H1 (cell line): ENCODE measurements at regions not wholly inside any gene's neighbourhood (a gene's known extent, or its start where the extent isn't known, plus 50 kb on each side); places are given as distances from the start of the nearest gene placed in this dataset.

Source experiments
- CTCF ChIA-PET: fragments of 300-600 bp; sonication (Branson Sonifier 250); formaldehyde crosslinking; loops from one replicate; lab custom pipeline; 2021; ENCODE audit not compliant: partially characterized antibody; lab: Charles Lee
- POLR2A ChIA-PET: fragments of 300-600 bp; sonication (Branson Sonifier 250); formaldehyde crosslinking; loops from one replicate; lab custom pipeline; 2021; ENCODE audit warnings: inconsistent platforms; ENCODE audit not compliant: partially characterized antibody; lab: Charles Lee
- DNase-seq, 2 experiments: peaks; one replicate each; pipeline versions ENCODE4 v3.0.0 to v3.0.0-alpha.2; 2010 to 2022; ENCODE audit warnings: low spot score in 2 of 2, low read depth in 1 of 2, mixed read lengths in 1 of 2
- FAIRE-seq: peaks from 2 replicates; lab custom pipeline; 2011; peaks lifted over from hg19 to GRCh38; lab: Jason Lieb, UNC
- H2AFZ ChIP-seq: 2 replicates; pipeline ENCODE4 v1.8.1; 2012; ENCODE audit warnings: low read length, inconsistent platforms
- H2AK5ac ChIP-seq: 2 replicates; pipeline ENCODE4 v1.6.1; 2013; ENCODE audit warnings: low read depth, low read length
- H2BK120ac ChIP-seq: replicated peaks from 2 replicates; pipeline ENCODE3; 2013; ENCODE audit warnings: low read depth, low read length, inconsistent platforms
- H2BK12ac ChIP-seq: 2 replicates; pipeline ENCODE4 v1.6.1; 2013; ENCODE audit warnings: low read depth, low read length
- H2BK15ac ChIP-seq: 2 replicates; pipeline ENCODE4 v1.6.1; 2013; ENCODE audit warnings: low read length
- H2BK20ac ChIP-seq: 2 replicates; pipeline ENCODE4 v1.6.1; 2013; ENCODE audit warnings: low read length
- H2BK5ac ChIP-seq: 2 replicates; pipeline ENCODE4 v1.6.1; 2013; ENCODE audit warnings: low read depth, low read length
- H3K14ac ChIP-seq: 2 replicates; pipeline ENCODE4 v1.6.1; 2013; ENCODE audit warnings: inconsistent platforms; ENCODE audit not compliant: insufficient read length
- H3K18ac ChIP-seq: 2 replicates; pipeline ENCODE4 v1.6.1; 2013; ENCODE audit warnings: low read length; ENCODE audit errors: extremely low read depth
- H3K23ac ChIP-seq: 2 replicates; pipeline ENCODE4 v1.6.1; 2013; ENCODE audit warnings: inconsistent platforms; ENCODE audit not compliant: insufficient read length
- H3K23me2 ChIP-seq: 2 replicates; pipeline ENCODE4 v1.6.1; 2013; ENCODE audit warnings: low read depth, low read length
- H3K27ac ChIP-seq: 2 replicates; pipeline ENCODE4 v1.6.1; 2011; ENCODE audit warnings: low read depth, low read length, inconsistent platforms
- H3K27me3 ChIP-seq, 4 experiments: replicated peaks in 1 of 4; 1 replicate in 1 of 4; 2 replicates in 3 of 4; pipeline versions ENCODE4 v1.6.1 to v1.8.1; 2011 to 2013; ENCODE audit warnings: low read length in 3 of 4, mild to moderate bottlenecking in 3 of 4, inconsistent platforms in 2 of 4, mixed read lengths in 2 of 4, moderate library complexity in 1 of 4; ENCODE audit not compliant: control insufficient read depth in 3 of 4, insufficient read depth in 3 of 4; ENCODE audit errors: extremely low read depth in 1 of 4
- H3K36me3 ChIP-seq, 4 experiments: 2 replicates each; pipeline versions ENCODE4 v1.6.1 to v1.8.1; 2011 to 2013; ENCODE audit warnings: mild to moderate bottlenecking in 4 of 4, low read length in 3 of 4, moderate library complexity in 2 of 4, control low read depth in 1 of 4, inconsistent platforms in 1 of 4; ENCODE audit not compliant: insufficient read depth in 4 of 4, control insufficient read depth in 2 of 4
- H3K4ac ChIP-seq: replicated peaks from 2 replicates; pipeline ENCODE3; 2013; ENCODE audit warnings: low read length, low read depth, mixed read lengths, inconsistent platforms; ENCODE audit not compliant: insufficient read length
- H3K4me1 ChIP-seq, 4 experiments: replicated peaks in 1 of 4; 1 replicate in 1 of 4; 2 replicates in 3 of 4; pipeline versions ENCODE4 v1.6.1 to v1.8.1; 2011 to 2013; ENCODE audit warnings: low read length in 3 of 4, inconsistent platforms in 2 of 4, mixed read lengths in 1 of 4; ENCODE audit not compliant: insufficient read depth in 4 of 4, control insufficient read depth in 3 of 4
- H3K4me2 ChIP-seq, 2 experiments: 2 replicates each; pipeline versions ENCODE4 v1.6.1 to v1.8.1; 2011 to 2013; ENCODE audit warnings: low read depth in 2 of 2, low read length in 2 of 2, control low read depth in 1 of 2, inconsistent platforms in 1 of 2, mild to moderate bottlenecking in 1 of 2; ENCODE audit not compliant: insufficient read depth in 1 of 2
- H3K4me3 ChIP-seq, 4 experiments: fragments of 200-600, 300-600 bp in 1 of 4; sonication (generic), shearing (Covaris generic), sonication (Bioruptor Twin) in 1 of 4; 2 replicates each; pipeline versions ENCODE4 v1.5.1 to v1.8.1; 2011 to 2016; ENCODE audit warnings: low read length in 4 of 4, low read depth in 3 of 4, control low read depth in 2 of 4, inconsistent platforms in 2 of 4, mild to moderate bottlenecking in 2 of 4, mixed read lengths in 1 of 4, moderate library complexity in 1 of 4; ENCODE audit not compliant: insufficient read depth in 2 of 4; ENCODE audit errors: extremely low read depth in 1 of 4
- H3K56ac ChIP-seq: replicated peaks from 2 replicates; pipeline ENCODE3; 2013; ENCODE audit warnings: low read depth, mild to moderate bottlenecking, mixed read lengths, low read length, inconsistent platforms; ENCODE audit not compliant: insufficient read length
- H3K79me1 ChIP-seq: 2 replicates; pipeline ENCODE4 v1.6.1; 2013; ENCODE audit warnings: low read depth, low read length, control low read depth
- H3K79me2 ChIP-seq, 2 experiments: 2 replicates each; pipeline versions ENCODE4 v1.6.1 to v1.8.1; 2012 to 2013; ENCODE audit warnings: low read length in 2 of 2, mild to moderate bottlenecking in 2 of 2, inconsistent platforms in 1 of 2; ENCODE audit not compliant: insufficient read depth in 2 of 2, control insufficient read depth in 1 of 2
- H3K9ac ChIP-seq, 4 experiments: replicated peaks in 1 of 4; 1 replicate in 1 of 4; 2 replicates in 3 of 4; pipeline versions ENCODE4 v1.6.1 to v1.8.1; 2011 to 2013; ENCODE audit warnings: low read depth in 3 of 4, low read length in 3 of 4, control low read depth in 2 of 4, mild to moderate bottlenecking in 2 of 4, moderate library complexity in 2 of 4, inconsistent platforms in 1 of 4; ENCODE audit errors: extremely low read depth in 1 of 4
- H3K9me3 ChIP-seq, 2 experiments: 2 replicates each; pipeline versions ENCODE4 v1.6.1 to v1.8.1; 2012 to 2013; ENCODE audit warnings: mild to moderate bottlenecking in 2 of 2, moderate library complexity in 2 of 2, control low read depth in 1 of 2, inconsistent platforms in 1 of 2, low read depth in 1 of 2, low read length in 1 of 2, mixed read lengths in 1 of 2; ENCODE audit not compliant: insufficient read depth in 2 of 2
- H4K20me1 ChIP-seq, 2 experiments: replicated peaks in 1 of 2; 2 replicates each; pipeline versions ENCODE3 to v1.8.1; 2011 to 2013; ENCODE audit warnings: inconsistent platforms in 2 of 2, low read length in 2 of 2, mild to moderate bottlenecking in 1 of 2; ENCODE audit not compliant: insufficient read depth in 2 of 2, control insufficient read depth in 1 of 2
- H4K5ac ChIP-seq: 2 replicates; pipeline ENCODE4 v1.6.1; 2013; ENCODE audit warnings: low read length, low read depth, mixed read lengths, inconsistent platforms; ENCODE audit not compliant: insufficient read length
- H4K8ac ChIP-seq: 2 replicates; pipeline ENCODE4 v1.8.0; 2013; ENCODE audit warnings: mild to moderate bottlenecking, moderate library complexity, low read length, inconsistent platforms; ENCODE audit not compliant: insufficient read depth; ENCODE audit errors: extremely low read depth
- H4K91ac ChIP-seq: replicated peaks from 2 replicates; pipeline ENCODE3; 2013; ENCODE audit warnings: low read length, mixed read lengths, inconsistent platforms; ENCODE audit not compliant: insufficient read length
- BACH1 ChIP-seq: IDR thresholded peaks from 2 replicates; pipeline ENCODE4 v1.6.1; 2012; ENCODE audit warnings: low read length, improper control_type of control experiment
- CTBP2 ChIP-seq: IDR thresholded peaks from 2 replicates; pipeline ENCODE4 v1.7.0; 2011; ENCODE audit warnings: borderline replicate concordance, mild to moderate bottlenecking, moderate library complexity, mixed read lengths, low read length; ENCODE audit not compliant: insufficient read depth, insufficient read length
- FOSL1 ChIP-seq: IDR thresholded peaks from 2 replicates; pipeline ENCODE4 v1.6.1; 2011; ENCODE audit warnings: mild to moderate bottlenecking, low read depth, low read length, moderate library complexity; ENCODE audit not compliant: insufficient read depth
- JUND ChIP-seq: IDR thresholded peaks from 2 replicates; pipeline ENCODE4 v1.6.1; 2011; ENCODE audit warnings: mild to moderate bottlenecking, improper control_type of control experiment, low read length
- KDM1A ChIP-seq: fragments of 200-600, 300-600 bp; sonication (generic); IDR thresholded peaks from 2 replicates; pipeline ENCODE4 v1.7.1; 2016; ENCODE audit warnings: mild to moderate bottlenecking, low read length, borderline replicate concordance
- MAFK ChIP-seq: IDR thresholded peaks from 2 replicates; pipeline ENCODE4 v1.6.1; 2012; ENCODE audit warnings: low read depth, mild to moderate bottlenecking, improper control_type of control experiment, low read length
- NANOG ChIP-seq: IDR thresholded peaks from 2 replicates; pipeline ENCODE4 v1.6.1; 2011; ENCODE audit warnings: low read length, low read depth, mild to moderate bottlenecking, inconsistent platforms; ENCODE audit not compliant: insufficient read depth, poor library complexity, severe bottlenecking
- SP2 ChIP-seq: IDR thresholded peaks from 2 replicates; pipeline ENCODE4 v1.6.1; 2012; ENCODE audit warnings: mild to moderate bottlenecking, low read length, inconsistent platforms
- SP4 ChIP-seq: IDR thresholded peaks from 2 replicates; pipeline ENCODE4 v1.6.1; 2012; ENCODE audit warnings: low read length, inconsistent platforms
- SUZ12 ChIP-seq: fragments of 200-600 bp; sonication (generic); IDR thresholded peaks from 2 replicates; pipeline ENCODE4 v1.6.1; 2012; ENCODE audit warnings: mild to moderate bottlenecking, inconsistent platforms, low read length, moderate library complexity, mixed read lengths
- WGBS, 2 experiments: shearing (Covaris generic) in 1 of 2; methylation state at CpG; one replicate each; pipeline versions ENCODE4 v1.1.6 to v1.1.7; 2013 to 2015; ENCODE audit warnings: low lambda C conversion rate in 2 of 2, mixed read lengths in 2 of 2, inconsistent platforms in 1 of 2, low coverage in 1 of 2, missing lambda C conversion rate in 1 of 2; ENCODE audit not compliant: insufficient replicate concordance in 2 of 2, insufficient coverage in 1 of 2, insufficient read length in 1 of 2; ENCODE audit errors: extremely low coverage in 1 of 2, missing lambda C conversion rate in 1 of 2; 5-methylcytosine and 5-hydroxymethylcytosine counted together
- TF ChIP-seq, protein P1 (sequence below), 3 experiments: IDR thresholded peaks; 1 replicate in 2 of 3; 2 replicates in 1 of 3; pipeline versions ENCODE4 v1.5.1 to v1.6.1; 2011; ENCODE audit warnings: low read length in 3 of 3, mild to moderate bottlenecking in 3 of 3, inconsistent platforms in 2 of 3, low read depth in 1 of 3, moderate library complexity in 1 of 3; ENCODE audit not compliant: insufficient read depth in 1 of 3; ENCODE audit errors: control extremely low read depth in 1 of 3

DNA sequence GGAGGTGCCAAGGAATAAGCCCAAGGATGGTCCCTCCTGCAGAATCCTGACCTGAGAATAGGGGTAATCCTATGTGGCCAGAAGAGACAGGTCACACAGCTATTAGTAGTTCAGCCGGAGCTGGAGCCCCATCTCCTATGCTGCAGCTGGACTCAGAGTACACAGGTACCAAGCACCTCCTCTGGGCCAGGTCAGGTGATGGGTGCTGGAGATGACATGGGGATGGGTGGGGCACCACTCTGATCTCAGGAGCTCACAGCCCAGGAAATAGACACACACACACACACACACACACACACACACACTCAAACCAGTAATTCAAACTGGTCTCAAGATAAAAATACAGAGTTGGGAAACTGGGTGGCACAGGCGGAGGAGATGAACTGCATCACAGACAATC is 54.2 kb upstream of the SSBP3 start:
- no peak overlapping the region for H2BK120ac ChIP-seq
- no peaks in the 10 kb centered on the region for H3K9me3 ChIP-seq
- FAIRE-seq (no peak), DNase-seq (no peak)
- CTCF ChIA-PET, result interaction anchor here (0.6 to 1.3 kb wide), 3 partner anchors 15 to 296 kb away, joined by 3 read pairs; no protein-coding TSS in a partner anchor
- no peak overlapping the region for H4K91ac ChIP-seq
- H2BK12ac ChIP-seq, result no peak overlapping the region; the same call in 1 of the 2 replicates
- H4K5ac ChIP-seq, result no peak overlapping the region
- WGBS, 2 experiments, result 90% methylated on average over 2 of the region's 2 CpGs; no CpG with 5 or more reads in 1 of the 2 experiments
- H4K20me1 ChIP-seq, result no peaks in the 10 kb centered on the region
- H2BK15ac ChIP-seq, result peak overlapping the region; percentile 92; the same call in 1 of the 2 replicates
- H3K27me3 ChIP-seq, result no peaks in the 10 kb centered on the region
- no peaks in the 10 kb centered on the region for H3K79me2 ChIP-seq
- no peak overlapping the region; the same call in 1 of the 2 replicates for H4K8ac ChIP-seq
- H3K9ac ChIP-seq, result no peak overlapping the region
- H3K14ac ChIP-seq, result no peak overlapping the region
- H3K4me3 ChIP-seq, result no peak overlapping the region
- no peak overlapping the region for H3K23ac ChIP-seq
- 0 out of 2 replicates have a peak overlapping the region, but pooled peaks have one; percentile 13 for H2AK5ac ChIP-seq
- H2BK5ac ChIP-seq, result peak overlapping the region; percentile 24; the same call in 1 of the 2 replicates
- no peak overlapping the region for H3K18ac ChIP-seq
- no peak overlapping the region for H2AFZ ChIP-seq
- peaks cover 9 to 39% (median 21%) of the 10 kb centered on the region in 4 experiments for H3K4me1 ChIP-seq
- POLR2A ChIA-PET, result interaction anchor here (1.2 kb wide), 1 partner anchor 11 kb away, joined by 3 read pairs; no protein-coding TSS in a partner anchor
- no peak overlapping the region for H3K27ac ChIP-seq
- peaks cover 2% of the 10 kb centered on the region; the same call in 1 of the 2 replicates for H3K23me2 ChIP-seq
- 0 out of 4 replicates have a peak overlapping the region, but pooled peaks of 1 of the 2 experiments have one; percentile 13 for H3K4me2 ChIP-seq
- H3K36me3 ChIP-seq, result no peaks in the 10 kb centered on the region
- no peak overlapping the region for H3K4ac ChIP-seq
- H3K56ac ChIP-seq, result no peak overlapping the region
- peak overlapping the region; percentile 55; the same call in 1 of the 2 replicates for H2BK20ac ChIP-seq
- H3K79me1 ChIP-seq, result no peaks in the 10 kb centered on the region
- no peak for TF ChIP-seq CTBP2
- TF ChIP-seq JUND, result no peak
- TF ChIP-seq SP2, result no peak
- no peak for TF ChIP-seq SP4
- no peak for TF ChIP-seq BACH1
- no peak for TF ChIP-seq KDM1A
- no peak for TF ChIP-seq FOSL1
- no peak for TF ChIP-seq NANOG
- TF ChIP-seq, protein P1, sequence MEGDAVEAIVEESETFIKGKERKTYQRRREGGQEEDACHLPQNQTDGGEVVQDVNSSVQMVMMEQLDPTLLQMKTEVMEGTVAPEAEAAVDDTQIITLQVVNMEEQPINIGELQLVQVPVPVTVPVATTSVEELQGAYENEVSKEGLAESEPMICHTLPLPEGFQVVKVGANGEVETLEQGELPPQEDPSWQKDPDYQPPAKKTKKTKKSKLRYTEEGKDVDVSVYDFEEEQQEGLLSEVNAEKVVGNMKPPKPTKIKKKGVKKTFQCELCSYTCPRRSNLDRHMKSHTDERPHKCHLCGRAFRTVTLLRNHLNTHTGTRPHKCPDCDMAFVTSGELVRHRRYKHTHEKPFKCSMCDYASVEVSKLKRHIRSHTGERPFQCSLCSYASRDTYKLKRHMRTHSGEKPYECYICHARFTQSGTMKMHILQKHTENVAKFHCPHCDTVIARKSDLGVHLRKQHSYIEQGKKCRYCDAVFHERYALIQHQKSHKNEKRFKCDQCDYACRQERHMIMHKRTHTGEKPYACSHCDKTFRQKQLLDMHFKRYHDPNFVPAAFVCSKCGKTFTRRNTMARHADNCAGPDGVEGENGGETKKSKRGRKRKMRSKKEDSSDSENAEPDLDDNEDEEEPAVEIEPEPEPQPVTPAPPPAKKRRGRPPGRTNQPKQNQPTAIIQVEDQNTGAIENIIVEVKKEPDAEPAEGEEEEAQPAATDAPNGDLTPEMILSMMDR (IDR thresholded peaks at IDR 0.05; ENCODE audit: control extremely low read depth in 1 of 3, insufficient read depth in 1 of 3, low read depth in 1 of 3, low read length in 3 of 3), result no peak
- TF ChIP-seq MAFK, result no peak
- no peak for TF ChIP-seq SUZ12
